Activated naive CD8-positive, alpha-beta T cell treated with anti-CD3 and anti-CD28 coated beads, Interleukin-2, amount 10 ng/mL, durations not matched to agents 7 days and 5 days (primary cell): ENCODE measurements at regions not wholly inside any gene's neighbourhood (a gene's known extent, or its start where the extent isn't known, plus 50 kb on each side); places are given as distances from the start of the nearest gene placed in this dataset.

Source experiments
- ATAC-seq: fragments of 150-1000 bp; cut with Tn5 transposase; one replicate; pipeline ENCODE4 v1.10.0; 2021; ENCODE audit warnings: low read depth, moderate library complexity
- POLR2A ChIA-PET: fragments of 350-600 bp; sonication (Branson Sonifier 250); formaldehyde crosslinking; loops from one replicate; lab custom pipeline; 2021; ENCODE audit warnings: antibody characterized with exemption; lab: Charles Lee
- DNase-seq: peaks from one replicate; pipeline ENCODE4 v3.0.0; 2021
- H3K27ac Mint-ChIP-seq: one replicate; pipeline ENCODE4 v1.8.0; 2022; ENCODE audit warnings: mild to moderate bottlenecking, mixed read lengths
- H3K27me3 Mint-ChIP-seq: one replicate; pipeline ENCODE4 v1.8.0; 2022; ENCODE audit warnings: mild to moderate bottlenecking, moderate library complexity, mixed read lengths
- H3K36me3 Mint-ChIP-seq: one replicate; pipeline ENCODE4 v1.8.0; 2021; ENCODE audit warnings: mild to moderate bottlenecking, mixed read lengths
- H3K4me1 Mint-ChIP-seq: one replicate; pipeline ENCODE4 v1.8.0; 2021; ENCODE audit warnings: mixed read lengths
- H3K4me3 Mint-ChIP-seq: one replicate; pipeline ENCODE4 v1.8.0; 2022; ENCODE audit warnings: mild to moderate bottlenecking, moderate library complexity, mixed read lengths
- H3K9me3 Mint-ChIP-seq: one replicate; pipeline ENCODE4 v1.8.0; 2021; ENCODE audit warnings: mixed read lengths

- Mint-ChIP-seq H3K4me1 (peaks cover 1% of the 10 kb centered on the region), H3K36me3 (no peaks in the 10 kb centered on the region), H3K9me3 (peaks cover 4% of the 10 kb centered on the region), H3K27me3 (peaks cover 2% of the 10 kb centered on the region), H3K27ac (no peak overlapping the region), H3K4me3 (no peak overlapping the region)
- ATAC-seq, result no peak
- no peak for DNase-seq
- POLR2A ChIA-PET, result no interaction called here
Observed at GRCh38 chr12:124168016-124168786, 126.7 kb upstream of the RFLNA start.

- no peak overlapping the region for H3K27ac Mint-ChIP-seq
- POLR2A ChIA-PET, result no interaction called here
- no peaks in the 10 kb centered on the region for H3K36me3 Mint-ChIP-seq
- H3K9me3 Mint-ChIP-seq, result peaks cover 4% of the 10 kb centered on the region
- H3K4me3 Mint-ChIP-seq, result no peak overlapping the region
- peaks cover 2% of the 10 kb centered on the region for H3K27me3 Mint-ChIP-seq
- ATAC-seq, result no peak
- DNase-seq, result no peak
- H3K4me1 Mint-ChIP-seq, result peaks cover 1% of the 10 kb centered on the region
Observed at GRCh38 chr12:124169577-124170284, 125.2 kb upstream of the RFLNA start.

DNA sequence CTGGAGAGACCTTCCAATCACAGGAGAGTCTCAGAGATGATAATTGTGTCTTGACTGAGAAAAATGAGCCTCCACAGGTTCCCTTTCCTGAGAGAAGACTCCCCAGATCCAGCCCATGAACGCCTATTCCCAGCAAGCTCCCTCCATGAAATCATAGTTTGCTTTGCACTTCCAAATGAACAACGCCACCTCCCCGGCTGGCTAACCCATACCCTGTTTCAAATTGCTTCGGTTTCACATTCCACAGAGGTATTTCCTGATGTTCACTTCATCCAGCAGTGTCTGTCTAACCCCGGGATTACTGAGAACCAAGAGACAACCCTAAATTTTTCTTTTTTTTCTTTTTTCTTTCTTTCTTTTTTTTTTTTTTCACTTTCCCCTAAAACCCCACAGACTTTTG is 124.1 kb upstream of the RFLNA start:
- Mint-ChIP-seq H3K9me3 (no peaks in the 10 kb centered on the region), H3K4me3 (no peak overlapping the region), H3K4me1 (no peaks in the 10 kb centered on the region), H3K36me3 (no peaks in the 10 kb centered on the region), H3K27ac (no peak overlapping the region), H3K27me3 (peaks cover 2% of the 10 kb centered on the region)
- DNase-seq (no peak), ATAC-seq (no peak)
- POLR2A ChIA-PET, result no interaction called here

- Mint-ChIP-seq H3K27ac (no peak overlapping the region), H3K9me3 (no peaks in the 10 kb centered on the region), H3K4me1 (peaks cover under 1% of the 10 kb centered on the region), H3K4me3 (no peak overlapping the region), H3K27me3 (peaks cover 2% of the 10 kb centered on the region), H3K36me3 (no peaks in the 10 kb centered on the region)
- no peak for ATAC-seq
- no peak for DNase-seq
- POLR2A ChIA-PET, result no interaction called here
Observed at GRCh38 chr12:124171231-124171979, 123.5 kb upstream of the RFLNA start.

- ATAC-seq, result no peak
- no peaks in the 10 kb centered on the region for H3K36me3 Mint-ChIP-seq
- no peak for DNase-seq
- POLR2A ChIA-PET, result no interaction called here
- no peak overlapping the region for H3K4me3 Mint-ChIP-seq
- H3K27me3 Mint-ChIP-seq, result peaks cover 3% of the 10 kb centered on the region
- H3K9me3 Mint-ChIP-seq, result no peaks in the 10 kb centered on the region
- H3K4me1 Mint-ChIP-seq, result peaks cover 2% of the 10 kb centered on the region
- H3K27ac Mint-ChIP-seq, result no peak overlapping the region
Observed at GRCh38 chr12:124172636-124173035, 122.3 kb upstream of the RFLNA start.

DNA sequence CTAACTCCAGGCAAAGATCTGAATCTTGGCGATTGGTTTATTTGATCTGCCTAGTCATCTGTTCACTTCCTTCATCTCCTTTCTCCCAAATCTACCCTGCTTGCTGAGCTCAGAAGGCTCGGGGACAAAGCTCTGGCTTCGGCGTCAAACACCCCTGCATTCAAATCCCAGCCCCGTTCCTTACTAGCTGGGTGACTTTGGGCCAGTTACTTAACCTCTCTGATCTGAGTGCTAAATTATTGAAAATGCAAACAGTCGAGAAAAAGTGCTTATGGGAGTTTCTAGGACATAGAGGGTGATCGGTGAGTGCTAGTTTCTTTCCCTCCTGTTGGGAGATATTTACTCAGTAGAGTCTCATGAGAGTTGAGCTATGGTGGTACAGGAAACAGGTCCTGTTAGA is 121.2 kb upstream of the RFLNA start:
- no peaks in the 10 kb centered on the region for H3K36me3 Mint-ChIP-seq
- H3K4me3 Mint-ChIP-seq, result no peak overlapping the region
- H3K27me3 Mint-ChIP-seq, result peaks cover 5% of the 10 kb centered on the region
- ATAC-seq (no peak), DNase-seq (no peak)
- POLR2A ChIA-PET, result no interaction called here
- peaks cover 2% of the 10 kb centered on the region for H3K4me1 Mint-ChIP-seq
- H3K9me3 Mint-ChIP-seq, result no peaks in the 10 kb centered on the region
- no peak overlapping the region for H3K27ac Mint-ChIP-seq

- H3K4me1 Mint-ChIP-seq, result peaks cover 2% of the 10 kb centered on the region
- no peaks in the 10 kb centered on the region for H3K36me3 Mint-ChIP-seq
- H3K9me3 Mint-ChIP-seq, result no peaks in the 10 kb centered on the region
- no peak overlapping the region for H3K27ac Mint-ChIP-seq
- H3K4me3 Mint-ChIP-seq, result no peak overlapping the region
- peaks cover 5% of the 10 kb centered on the region for H3K27me3 Mint-ChIP-seq
- POLR2A ChIA-PET, result no interaction called here
- DNase-seq (no peak), ATAC-seq (no peak)
Observed at GRCh38 chr12:124174451-124175348, 120.2 kb upstream of the RFLNA start.

DNA sequence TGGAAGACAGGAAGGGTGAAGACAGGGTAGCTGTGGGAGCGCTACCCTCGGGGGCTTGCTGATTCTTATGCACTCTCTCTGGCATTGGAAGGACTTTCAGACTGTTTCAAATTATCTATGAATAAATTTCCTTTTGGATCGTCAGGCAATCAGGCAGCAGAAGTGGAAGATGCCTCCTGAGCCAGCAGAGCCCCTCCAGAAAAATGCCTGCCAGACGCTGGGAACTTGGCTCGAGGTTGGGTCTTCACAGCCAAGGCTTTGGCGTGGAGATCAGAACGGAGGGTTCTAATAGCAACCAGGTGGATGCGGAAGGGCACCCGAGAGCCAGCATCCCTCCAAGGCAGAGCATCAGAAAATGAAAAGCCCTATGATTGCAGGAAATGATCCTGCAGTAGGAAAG is 119.2 kb upstream of the RFLNA start:
- no peak for DNase-seq
- POLR2A ChIA-PET, result no interaction called here
- ATAC-seq, result no peak

GRCh38 chr12:124177276-124177950 is 117.5 kb upstream of the RFLNA start:
- peaks cover 8% of the 10 kb centered on the region for H3K27me3 Mint-ChIP-seq
- no peaks in the 10 kb centered on the region for H3K36me3 Mint-ChIP-seq
- H3K4me1 Mint-ChIP-seq, result peaks cover 2% of the 10 kb centered on the region
- DNase-seq (no peak), ATAC-seq (no peak)
- no peak overlapping the region for H3K4me3 Mint-ChIP-seq
- H3K9me3 Mint-ChIP-seq, result no peaks in the 10 kb centered on the region
- H3K27ac Mint-ChIP-seq, result no peak overlapping the region
- POLR2A ChIA-PET, result no interaction called here

More for the DNA sequence above, 119.2 kb upstream of the RFLNA start:
- Mint-ChIP-seq H3K27ac (no peak overlapping the region), H3K27me3 (peaks cover 8% of the 10 kb centered on the region), H3K36me3 (no peaks in the 10 kb centered on the region), H3K4me3 (no peak overlapping the region), H3K9me3 (no peaks in the 10 kb centered on the region), H3K4me1 (peaks cover 2% of the 10 kb centered on the region)

GRCh38 chr12:124177951-124178316 is 117.0 kb upstream of the RFLNA start:
- Mint-ChIP-seq H3K36me3 (no peaks in the 10 kb centered on the region), H3K4me3 (no peak overlapping the region), H3K4me1 (peaks cover 4% of the 10 kb centered on the region), H3K9me3 (no peaks in the 10 kb centered on the region), H3K27ac (no peak overlapping the region), H3K27me3 (peaks cover 8% of the 10 kb centered on the region)
- DNase-seq, result no peak
- no peak for ATAC-seq
- POLR2A ChIA-PET, result no interaction called here

DNA sequence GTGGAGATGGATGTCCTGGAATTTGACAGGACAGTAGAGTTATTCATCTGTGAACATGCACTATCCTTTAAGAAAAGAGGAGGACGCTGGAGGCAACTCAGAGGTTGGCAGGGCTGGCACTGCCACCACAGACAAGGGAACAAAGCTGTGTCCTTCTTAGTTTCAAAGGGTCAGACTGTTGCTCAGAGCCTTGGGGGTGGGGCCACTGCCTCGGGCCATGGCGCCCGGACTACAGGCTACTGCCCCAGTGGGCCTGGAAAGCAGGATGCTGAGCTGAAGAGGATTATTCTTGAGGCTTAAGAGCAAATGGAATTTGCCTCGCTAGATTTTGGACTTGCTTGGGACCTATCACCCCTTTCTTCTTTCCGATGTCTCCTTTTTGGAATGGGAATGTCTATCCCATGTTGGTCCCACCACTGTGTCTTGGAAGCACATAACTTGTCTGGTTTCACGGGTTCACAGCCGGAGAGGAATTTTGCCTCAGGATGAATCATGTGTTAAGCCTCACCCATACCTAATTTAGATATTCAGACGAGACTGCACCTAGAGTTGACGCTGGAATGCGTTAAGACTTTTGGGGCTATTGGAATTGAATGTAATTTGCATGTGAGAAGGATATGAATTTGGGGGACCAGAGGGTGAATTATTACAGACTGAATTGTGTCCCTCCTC is 114.8 kb upstream of the RFLNA start:
- Mint-ChIP-seq H3K36me3 (no peaks in the 10 kb centered on the region), H3K27ac (no peak overlapping the region), H3K4me1 (peaks cover 6% of the 10 kb centered on the region), H3K4me3 (no peak overlapping the region), H3K9me3 (no peaks in the 10 kb centered on the region), H3K27me3 (peaks cover 7% of the 10 kb centered on the region)
- POLR2A ChIA-PET, result no interaction called here
- no peak for DNase-seq
- no peak for ATAC-seq

GRCh38 chr12:124183172-124183571 is 111.7 kb upstream of the RFLNA start:
- peaks cover 4% of the 10 kb centered on the region for H3K4me1 Mint-ChIP-seq
- no peaks in the 10 kb centered on the region for H3K36me3 Mint-ChIP-seq
- no peak overlapping the region for H3K4me3 Mint-ChIP-seq
- DNase-seq, result no peak
- H3K27me3 Mint-ChIP-seq, result peaks cover 5% of the 10 kb centered on the region
- POLR2A ChIA-PET, result no interaction called here
- H3K27ac Mint-ChIP-seq, result no peak overlapping the region
- H3K9me3 Mint-ChIP-seq, result no peaks in the 10 kb centered on the region
- ATAC-seq, result no peak
